ENCODE measurements at regions not wholly inside any gene's neighbourhood (a gene's known extent, or its start where the extent isn't known, plus 50 kb on each side); places are given as distances from the start of the nearest gene placed in this dataset.

- no peaks in the 10 kb centered on the region for H3K9me3 Mint-ChIP-seq
- ChIA-PET POLR2A (interaction anchor here (0.7 to 1.1 kb wide), 2 partner anchors 8 to 1057 kb away, joined by 3 read pairs; partner anchors contain the start of gene EIF5), CTCF (no interaction called here)
- peak; percentile 15 for DNase-seq
- peaks cover 63% of the 10 kb centered on the region for H3K4me1 Mint-ChIP-seq
- no peaks in the 10 kb centered on the region for H3K36me3 Mint-ChIP-seq (ENCODE audit: low read depth)
- no peaks in the 10 kb centered on the region for H3K27me3 Mint-ChIP-seq
- peak overlapping the region; percentile 73 for H3K27ac Mint-ChIP-seq
- no peak overlapping the region for H3K4me3 Mint-ChIP-seq
Measured at GRCh38 chr14:104390941-104391901, 188.3 kb upstream of the C14orf180 start.

- DNase-seq: peak; percentile 16
- H3K27ac Mint-ChIP-seq: peak overlapping the region; percentile 73
- peaks cover under 1% of the 10 kb centered on the region for H3K9me3 Mint-ChIP-seq
- ChIA-PET POLR2A (interaction anchor here (0.7 kb wide), 1 partner anchor 1058 kb away, joined by 3 read pairs; the partner anchor contains the start of gene EIF5), CTCF (no interaction called here)
- H3K4me1 Mint-ChIP-seq: peaks cover 65% of the 10 kb centered on the region
- H3K36me3 Mint-ChIP-seq (ENCODE audit: low read depth): no peaks in the 10 kb centered on the region
- H3K4me3 Mint-ChIP-seq: no peak overlapping the region
- H3K27me3 Mint-ChIP-seq: no peaks in the 10 kb centered on the region
Measured at GRCh38 chr14:104392001-104392395, 187.6 kb upstream of the C14orf180 start.

GRCh38 chr14:104392396-104393198 lies 187.0 kb upstream of the C14orf180 start:
- peak; percentile 15 for DNase-seq
- POLR2A ChIA-PET: interaction anchor here (0.7 to 1.6 kb wide), 3 partner anchors 8 to 1059 kb away, joined by 3 to 5 read pairs (median 3); partner anchors contain the start of gene EIF5
- Mint-ChIP-seq H3K36me3 (ENCODE audit: low read depth) (peaks cover 5% of the 10 kb centered on the region), H3K27me3 (no peaks in the 10 kb centered on the region), H3K4me3 (no peak overlapping the region), H3K9me3 (peaks cover 6% of the 10 kb centered on the region), H3K4me1 (peaks cover 65% of the 10 kb centered on the region), H3K27ac (peak overlapping the region; percentile 73)
- CTCF ChIA-PET: interaction anchor here (0.6 kb wide), 1 partner anchor 315 kb away, joined by 3 read pairs; no protein-coding TSS in a partner anchor

DNA sequence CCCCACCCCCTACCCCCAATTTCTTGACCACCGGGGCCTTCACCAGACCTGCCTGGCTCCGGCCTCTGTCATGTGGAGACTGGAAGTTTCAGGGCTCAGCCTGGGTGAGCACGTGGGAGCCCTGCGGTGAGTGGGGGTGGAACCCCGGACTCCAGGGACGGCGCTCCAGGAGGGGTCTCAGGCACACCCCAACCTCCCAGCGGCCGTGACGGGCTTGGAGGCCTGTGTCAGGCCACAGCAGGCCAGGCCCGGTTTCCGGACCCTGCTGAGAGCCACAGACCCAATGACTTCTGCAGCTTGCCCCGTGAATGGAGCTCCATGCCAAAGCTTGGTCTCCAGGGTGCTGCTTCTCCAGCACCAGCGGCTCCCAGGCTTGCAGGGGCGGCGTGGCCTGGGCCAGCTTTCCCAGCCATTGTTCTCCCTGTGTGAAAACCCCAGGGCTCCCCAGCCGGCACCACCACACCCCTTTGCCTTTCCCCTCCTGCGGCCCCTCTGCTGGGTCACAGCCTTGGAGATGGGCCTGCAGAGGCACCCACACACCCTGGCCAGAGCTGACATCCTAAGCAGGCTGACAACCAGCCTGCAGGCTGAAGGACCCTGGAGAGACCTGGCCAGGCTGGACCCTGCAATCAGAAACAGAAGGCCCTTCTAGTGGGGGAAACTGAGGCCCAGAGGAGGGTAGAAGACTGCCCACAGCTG lies 186.2 kb upstream of the C14orf180 start:
- H3K4me3 Mint-ChIP-seq: peak overlapping the region; percentile 27
- POLR2A ChIA-PET: interaction anchor here (1.2 to 1.6 kb wide), 2 partner anchors 9 to 11 kb away, joined by 3 to 5 read pairs; no protein-coding TSS in a partner anchor
- peaks cover 10% of the 10 kb centered on the region for H3K9me3 Mint-ChIP-seq
- peak; percentile 15 for DNase-seq
- CTCF ChIA-PET: interaction anchor here (0.6 kb wide), 1 partner anchor 316 kb away, joined by 3 read pairs; no protein-coding TSS in a partner anchor
- H3K36me3 Mint-ChIP-seq (ENCODE audit: low read depth): peaks cover 9% of the 10 kb centered on the region
- peak overlapping the region; percentile 91 for H3K27ac Mint-ChIP-seq
- no peaks in the 10 kb centered on the region for H3K27me3 Mint-ChIP-seq
- H3K4me1 Mint-ChIP-seq: peaks cover 65% of the 10 kb centered on the region

- ChIA-PET CTCF (no interaction called here), POLR2A (interaction anchor here (1.2 to 1.6 kb wide), 2 partner anchors 9 to 10 kb away, joined by 3 to 5 read pairs; no protein-coding TSS in a partner anchor)
- Mint-ChIP-seq H3K27me3 (no peaks in the 10 kb centered on the region), H3K4me3 (peak overlapping the region; percentile 61), H3K27ac (peak overlapping the region; percentile 91), H3K4me1 (peaks cover 62% of the 10 kb centered on the region), H3K9me3 (peaks cover 11% of the 10 kb centered on the region), H3K36me3 (ENCODE audit: low read depth) (peaks cover 10% of the 10 kb centered on the region)
- DNase-seq: peak; percentile 83
Measured at GRCh38 chr14:104393898-104394381, 185.6 kb upstream of the C14orf180 start.

DNA sequence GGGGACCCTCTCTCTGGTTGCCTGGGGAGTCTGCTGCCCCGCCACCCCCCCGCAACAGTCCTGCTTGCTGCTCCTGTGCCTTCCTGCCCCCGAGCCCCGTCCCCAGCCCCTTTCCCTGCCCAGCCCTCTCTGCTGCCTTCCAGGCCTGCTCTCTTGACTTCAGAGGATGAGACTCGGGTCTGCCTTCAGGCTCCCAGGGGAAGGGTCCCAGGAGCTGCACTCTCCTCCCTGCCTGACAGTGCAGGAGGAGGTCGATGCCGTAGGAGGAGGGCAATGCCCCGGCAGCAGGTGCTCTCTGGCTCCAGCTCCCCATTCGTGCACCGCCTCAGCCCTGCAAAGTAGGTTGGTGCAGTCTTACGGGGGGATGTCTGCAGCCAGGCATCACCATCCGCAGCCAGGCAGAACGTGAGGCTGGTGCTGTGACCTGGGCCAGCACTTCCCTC lies 185.1 kb upstream of the C14orf180 start:
- Mint-ChIP-seq H3K4me3 (peak overlapping the region; percentile 61), H3K36me3 (ENCODE audit: low read depth) (peaks cover 12% of the 10 kb centered on the region), H3K4me1 (peaks cover 61% of the 10 kb centered on the region), H3K27ac (peak overlapping the region; percentile 91), H3K9me3 (peaks cover 13% of the 10 kb centered on the region), H3K27me3 (no peaks in the 10 kb centered on the region)
- CTCF ChIA-PET: no interaction called here
- no peak for DNase-seq
- POLR2A ChIA-PET: interaction anchor here (1.6 kb wide), 1 partner anchor 10 kb away, joined by 5 read pairs; no protein-coding TSS in a partner anchor

DNA sequence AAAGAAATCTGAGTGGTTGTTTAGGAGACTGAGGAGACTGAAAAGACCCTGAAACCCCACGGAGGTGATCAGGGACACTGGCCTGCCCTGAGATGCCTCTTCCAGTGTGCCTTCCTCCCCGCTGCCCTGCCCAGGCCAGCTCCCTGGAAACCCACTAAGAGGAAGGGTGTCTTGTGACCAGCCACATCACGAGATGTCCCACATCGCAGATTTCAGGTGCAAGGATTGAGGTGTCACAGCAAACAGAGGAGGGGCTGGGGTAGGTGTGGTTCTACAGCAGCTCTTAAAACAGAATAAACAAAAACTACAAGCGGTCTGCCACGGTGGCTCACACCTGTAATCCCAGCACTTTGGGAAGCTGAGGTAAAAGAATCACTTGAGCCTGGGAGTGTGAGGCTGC lies 184.3 kb upstream of the C14orf180 start:
- CTCF ChIA-PET: no interaction called here
- peak; percentile 14 for DNase-seq
- no peak overlapping the region for H3K4me3 Mint-ChIP-seq
- POLR2A ChIA-PET: no interaction called here
- H3K4me1 Mint-ChIP-seq: peaks cover 58% of the 10 kb centered on the region
- H3K27ac Mint-ChIP-seq: peak overlapping the region; percentile 42
- peaks cover 13% of the 10 kb centered on the region for H3K9me3 Mint-ChIP-seq
- H3K27me3 Mint-ChIP-seq: no peaks in the 10 kb centered on the region
- peaks cover 12% of the 10 kb centered on the region for H3K36me3 Mint-ChIP-seq (ENCODE audit: low read depth)

- Mint-ChIP-seq H3K4me1 (peaks cover 52% of the 10 kb centered on the region), H3K27ac (no peak overlapping the region), H3K27me3 (peaks cover 2% of the 10 kb centered on the region), H3K9me3 (peaks cover 13% of the 10 kb centered on the region), H3K36me3 (ENCODE audit: low read depth) (peaks cover 12% of the 10 kb centered on the region), H3K4me3 (no peak overlapping the region)
- POLR2A ChIA-PET: no interaction called here
- DNase-seq: peak; percentile 14
- CTCF ChIA-PET: no interaction called here
Measured at GRCh38 chr14:104395941-104396681, 183.5 kb upstream of the C14orf180 start.

GRCh38 chr14:104396682-104397470 lies 182.7 kb upstream of the C14orf180 start:
- no peak overlapping the region for H3K4me3 Mint-ChIP-seq
- H3K27me3 Mint-ChIP-seq: peaks cover 2% of the 10 kb centered on the region
- DNase-seq: peak; percentile 5
- CTCF ChIA-PET: no interaction called here
- no peak overlapping the region for H3K27ac Mint-ChIP-seq
- H3K36me3 Mint-ChIP-seq (ENCODE audit: low read depth): peaks cover 12% of the 10 kb centered on the region
- peaks cover 47% of the 10 kb centered on the region for H3K4me1 Mint-ChIP-seq
- POLR2A ChIA-PET: no interaction called here
- peaks cover 13% of the 10 kb centered on the region for H3K9me3 Mint-ChIP-seq

GRCh38 chr14:104397956-104398355 lies 181.6 kb upstream of the C14orf180 start:
- CTCF ChIA-PET: no interaction called here
- H3K4me3 Mint-ChIP-seq: no peak overlapping the region

DNA sequence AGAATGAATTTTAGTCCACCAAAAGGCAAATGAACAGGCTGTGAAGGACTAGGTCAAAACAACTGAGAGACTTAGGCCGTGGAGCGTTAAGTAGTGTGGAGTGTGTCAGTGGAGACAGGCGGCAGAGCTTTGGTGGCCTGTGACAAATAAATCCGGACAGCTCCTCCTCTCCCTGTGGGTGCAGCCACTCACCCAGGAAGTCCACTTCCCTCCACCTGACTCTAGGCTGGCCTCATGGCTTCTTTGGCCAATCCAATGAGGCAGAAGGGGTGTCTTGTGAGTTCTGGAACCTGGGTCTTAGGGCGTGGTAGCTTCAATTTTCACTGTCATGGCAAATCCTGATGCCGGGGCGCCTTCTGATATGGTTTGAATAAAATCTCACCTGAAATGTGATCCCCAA lies 180.9 kb upstream of the C14orf180 start:
- Mint-ChIP-seq H3K36me3 (ENCODE audit: low read depth) (peaks cover 12% of the 10 kb centered on the region), H3K27ac (no peak overlapping the region), H3K27me3 (peaks cover 2% of the 10 kb centered on the region), H3K9me3 (peaks cover 13% of the 10 kb centered on the region), H3K4me1 (peaks cover 32% of the 10 kb centered on the region), H3K4me3 (no peak overlapping the region)
- CTCF ChIA-PET: no interaction called here
- peak; percentile 8 for DNase-seq
- POLR2A ChIA-PET: no interaction called here

More at GRCh38 chr14:104397956-104398355, 181.6 kb upstream of the C14orf180 start:
- POLR2A ChIA-PET: no interaction called here
- no peak for DNase-seq
- Mint-ChIP-seq H3K4me1 (peaks cover 37% of the 10 kb centered on the region), H3K9me3 (peaks cover 13% of the 10 kb centered on the region), H3K27me3 (peaks cover 2% of the 10 kb centered on the region), H3K36me3 (ENCODE audit: low read depth) (peaks cover 12% of the 10 kb centered on the region), H3K27ac (no peak overlapping the region)

Data from activated CD4-positive, alpha-beta memory T cell treated with anti-CD3 and anti-CD28 coated beads, Interleukin-2, amount 10 ng/mL, durations not matched to agents 7 days and 5 days (primary cell).